Activated CD4-positive, alpha-beta T cell treated with anti-CD3 and anti-CD28 coated beads, Interleukin-2, amount 10 ng/mL, durations not matched to agents 7 days and 5 days (primary cell): ENCODE measurements at regions not wholly inside any gene's neighbourhood (a gene's known extent, or its start where the extent isn't known, plus 50 kb on each side); places are given as distances from the start of the nearest gene placed in this dataset.

Source experiments
- CTCF ChIA-PET: fragments of 350-600 bp; sonication (Branson Sonifier 250); formaldehyde crosslinking; loops from one replicate; lab custom pipeline; 2021; ENCODE audit warnings: antibody characterized with exemption; lab: Charles Lee
- POLR2A ChIA-PET: fragments of 350-600 bp; sonication (Branson Sonifier 250); formaldehyde crosslinking; loops from one replicate; lab custom pipeline; 2021; ENCODE audit warnings: antibody characterized with exemption; lab: Charles Lee
- DNase-seq: peaks from one replicate; pipeline ENCODE4 v3.0.0-alpha.2; 2020
- H3K27ac Mint-ChIP-seq: one replicate; pipeline ENCODE4 v1.8.0; 2021; ENCODE audit warnings: mild to moderate bottlenecking, moderate library complexity, mixed read lengths
- H3K27me3 Mint-ChIP-seq: one replicate; pipeline ENCODE4 v1.8.0; 2021; ENCODE audit warnings: mixed read lengths
- H3K36me3 Mint-ChIP-seq: one replicate; pipeline ENCODE4 v1.8.0; 2021; ENCODE audit warnings: low read depth, mixed read lengths
- H3K4me1 Mint-ChIP-seq: one replicate; pipeline ENCODE4 v1.8.0; 2021; ENCODE audit warnings: mixed read lengths
- H3K4me3 Mint-ChIP-seq: one replicate; pipeline ENCODE4 v1.8.0; 2021; ENCODE audit warnings: mild to moderate bottlenecking, moderate library complexity, mixed read lengths
- H3K9me3 Mint-ChIP-seq: one replicate; pipeline ENCODE4 v1.8.0; 2021; ENCODE audit warnings: mixed read lengths

DNA sequence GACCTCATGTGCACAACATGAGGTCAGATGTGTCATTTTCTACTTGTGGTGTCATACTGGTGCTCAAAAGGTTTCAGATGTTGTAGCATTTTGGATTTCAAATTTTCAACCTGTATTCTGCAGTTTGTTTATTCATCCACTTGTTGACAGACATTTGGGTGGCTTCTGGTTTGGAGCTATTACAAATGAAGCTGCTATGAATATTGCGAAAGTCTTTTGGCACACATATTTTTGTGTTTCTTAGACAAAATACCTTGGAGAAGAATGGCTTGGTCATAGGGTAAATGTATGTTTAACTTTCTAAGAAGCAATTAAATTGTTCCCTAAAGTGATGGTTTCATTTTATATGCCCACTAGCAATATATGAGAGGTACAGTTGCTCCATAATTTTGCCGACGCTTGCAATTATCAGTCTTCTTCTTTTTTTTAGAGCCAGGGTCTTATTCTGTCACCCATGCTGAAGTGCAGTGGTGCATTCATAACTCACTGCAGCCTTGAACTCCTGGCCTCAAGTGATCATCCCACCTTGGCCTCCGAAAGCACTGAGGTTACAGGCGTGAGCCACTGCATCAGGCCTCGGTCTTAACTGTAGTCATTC lies 70.7 kb upstream of the TRPC7 start:
- H3K4me1 Mint-ChIP-seq, result no peaks in the 10 kb centered on the region
- no peak for DNase-seq
- ChIA-PET POLR2A (no interaction called here), CTCF (no interaction called here)
- H3K27ac Mint-ChIP-seq, result no peak overlapping the region
- no peaks in the 10 kb centered on the region for H3K27me3 Mint-ChIP-seq
- no peaks in the 10 kb centered on the region for H3K36me3 Mint-ChIP-seq
- H3K4me3 Mint-ChIP-seq, result no peak overlapping the region
- no peaks in the 10 kb centered on the region for H3K9me3 Mint-ChIP-seq

DNA sequence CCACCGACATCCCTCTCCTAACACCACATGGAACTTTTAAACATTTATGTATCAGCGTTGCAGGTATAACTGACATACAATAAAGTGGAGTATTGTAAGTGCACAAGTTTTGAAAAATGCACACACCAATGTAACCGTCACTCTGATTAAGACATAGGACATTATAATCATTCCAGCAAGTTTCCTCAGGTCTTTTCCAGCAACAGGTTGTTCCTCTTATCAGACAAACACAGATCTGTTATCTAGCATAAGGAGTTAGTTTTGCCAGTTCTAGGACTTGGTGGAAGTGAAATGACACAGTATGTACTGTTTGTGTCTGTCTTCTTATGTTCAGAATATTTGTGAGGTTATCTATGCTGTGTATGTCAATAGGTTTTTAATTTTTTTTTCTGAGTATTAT lies 69.5 kb upstream of the TRPC7 start:
- H3K27me3 Mint-ChIP-seq, result no peaks in the 10 kb centered on the region
- ChIA-PET CTCF (no interaction called here), POLR2A (no interaction called here)
- no peaks in the 10 kb centered on the region for H3K36me3 Mint-ChIP-seq
- H3K4me3 Mint-ChIP-seq, result no peak overlapping the region
- no peaks in the 10 kb centered on the region for H3K4me1 Mint-ChIP-seq
- no peaks in the 10 kb centered on the region for H3K9me3 Mint-ChIP-seq
- no peak overlapping the region for H3K27ac Mint-ChIP-seq
- DNase-seq, result no peak

GRCh38 chr5:136432705-136433104 lies 67.4 kb upstream of the TRPC7 start:
- no peak for DNase-seq
- Mint-ChIP-seq H3K27ac (no peak overlapping the region), H3K4me1 (no peaks in the 10 kb centered on the region), H3K4me3 (no peak overlapping the region), H3K27me3 (no peaks in the 10 kb centered on the region), H3K9me3 (no peaks in the 10 kb centered on the region), H3K36me3 (no peaks in the 10 kb centered on the region)
- POLR2A ChIA-PET, result no interaction called here
- CTCF ChIA-PET, result interaction anchor here (1.1 kb wide), 1 partner anchor 16 kb away, joined by 3 read pairs; no protein-coding TSS in a partner anchor

- POLR2A ChIA-PET, result no interaction called here
- H3K36me3 Mint-ChIP-seq, result no peaks in the 10 kb centered on the region
- no peak overlapping the region for H3K27ac Mint-ChIP-seq
- no peak for DNase-seq
- no peaks in the 10 kb centered on the region for H3K27me3 Mint-ChIP-seq
- CTCF ChIA-PET, result no interaction called here
- no peaks in the 10 kb centered on the region for H3K4me1 Mint-ChIP-seq
- H3K9me3 Mint-ChIP-seq, result no peaks in the 10 kb centered on the region
- H3K4me3 Mint-ChIP-seq, result no peak overlapping the region
Observed at GRCh38 chr5:136430081-136430480, 64.7 kb upstream of the TRPC7 start.

GRCh38 chr5:136427426-136427825 lies 62.1 kb upstream of the TRPC7 start:
- Mint-ChIP-seq H3K27ac (no peak overlapping the region), H3K9me3 (no peaks in the 10 kb centered on the region), H3K36me3 (no peaks in the 10 kb centered on the region), H3K27me3 (no peaks in the 10 kb centered on the region), H3K4me3 (no peak overlapping the region), H3K4me1 (no peaks in the 10 kb centered on the region)
- ChIA-PET CTCF (no interaction called here), POLR2A (no interaction called here)
- DNase-seq, result no peak

DNA sequence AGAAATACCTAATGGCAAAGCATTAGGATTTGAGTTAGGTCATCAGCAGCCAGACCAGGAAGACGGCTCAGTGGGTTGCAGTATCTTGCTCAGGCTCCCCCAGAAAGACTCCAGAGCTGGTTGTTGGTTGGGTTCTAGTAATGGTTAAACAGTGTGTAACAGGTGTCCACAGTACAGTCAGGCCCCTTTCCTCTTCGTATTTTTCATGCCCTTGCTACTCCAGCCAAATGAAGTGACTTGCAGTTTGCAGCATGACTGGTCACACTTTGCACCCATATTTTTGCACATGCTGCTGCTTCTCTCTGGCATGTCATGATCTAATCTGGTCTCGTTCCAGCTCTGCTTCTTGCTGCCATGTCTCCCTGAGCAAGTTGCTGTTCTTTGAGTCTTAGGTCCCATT lies 60.6 kb upstream of the TRPC7 start:
- Mint-ChIP-seq H3K27me3 (no peaks in the 10 kb centered on the region), H3K4me3 (no peak overlapping the region), H3K36me3 (no peaks in the 10 kb centered on the region), H3K4me1 (no peaks in the 10 kb centered on the region), H3K27ac (no peak overlapping the region), H3K9me3 (no peaks in the 10 kb centered on the region)
- CTCF ChIA-PET, result no interaction called here
- DNase-seq, result no peak
- POLR2A ChIA-PET, result no interaction called here

GRCh38 chr5:136424835-136425584 lies 59.7 kb upstream of the TRPC7 start:
- Mint-ChIP-seq H3K27me3 (no peaks in the 10 kb centered on the region), H3K36me3 (no peaks in the 10 kb centered on the region), H3K4me3 (no peak overlapping the region), H3K27ac (no peak overlapping the region), H3K4me1 (no peaks in the 10 kb centered on the region), H3K9me3 (no peaks in the 10 kb centered on the region)
- CTCF ChIA-PET, result no interaction called here
- DNase-seq, result peak; percentile 53
- POLR2A ChIA-PET, result no interaction called here

DNA sequence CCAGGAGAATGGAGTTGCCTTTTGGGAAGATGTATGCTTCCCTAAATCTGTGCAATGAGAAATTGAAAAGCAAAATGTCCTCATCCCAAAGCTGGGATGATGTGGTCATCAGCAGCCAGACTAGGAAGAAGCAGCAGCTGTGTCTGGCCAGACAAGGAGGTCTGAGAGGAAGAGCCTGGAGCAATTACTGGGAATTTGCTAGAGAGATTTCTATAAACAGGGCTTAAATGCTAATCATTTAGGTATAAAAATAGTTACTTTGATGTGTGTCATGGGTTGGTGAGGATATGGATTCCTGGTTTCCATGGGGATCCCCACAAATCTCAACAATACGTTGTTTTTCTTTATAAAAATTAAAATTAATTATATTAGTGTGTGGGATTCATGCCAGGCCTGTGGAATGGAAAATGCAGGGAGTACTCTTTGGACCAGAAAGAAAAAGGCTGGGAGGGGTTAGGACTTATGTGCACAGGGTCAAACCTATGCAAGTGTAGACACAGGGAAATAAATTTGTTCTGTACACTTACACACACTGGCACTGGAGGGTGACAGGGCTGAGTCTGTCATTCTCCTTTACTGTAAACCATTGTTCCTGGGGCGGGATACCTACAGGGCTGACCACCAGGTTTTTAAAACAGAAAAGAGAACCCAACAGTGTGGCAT lies 58.7 kb upstream of the TRPC7 start:
- no peak overlapping the region for H3K27ac Mint-ChIP-seq
- no peaks in the 10 kb centered on the region for H3K27me3 Mint-ChIP-seq
- DNase-seq, result no peak
- ChIA-PET POLR2A (no interaction called here), CTCF (no interaction called here)
- H3K4me3 Mint-ChIP-seq, result no peak overlapping the region
- no peaks in the 10 kb centered on the region for H3K4me1 Mint-ChIP-seq
- H3K9me3 Mint-ChIP-seq, result no peaks in the 10 kb centered on the region
- no peaks in the 10 kb centered on the region for H3K36me3 Mint-ChIP-seq

GRCh38 chr5:136420168-136420898 lies 55.0 kb upstream of the TRPC7 start:
- no peak for DNase-seq
- Mint-ChIP-seq H3K27ac (no peak overlapping the region), H3K27me3 (no peaks in the 10 kb centered on the region), H3K4me1 (no peaks in the 10 kb centered on the region), H3K9me3 (no peaks in the 10 kb centered on the region), H3K4me3 (no peak overlapping the region), H3K36me3 (no peaks in the 10 kb centered on the region)
- CTCF ChIA-PET, result interaction anchor here (1.0 kb wide), 1 partner anchor 33 kb away, joined by 3 read pairs; no protein-coding TSS in a partner anchor
- POLR2A ChIA-PET, result no interaction called here

DNA sequence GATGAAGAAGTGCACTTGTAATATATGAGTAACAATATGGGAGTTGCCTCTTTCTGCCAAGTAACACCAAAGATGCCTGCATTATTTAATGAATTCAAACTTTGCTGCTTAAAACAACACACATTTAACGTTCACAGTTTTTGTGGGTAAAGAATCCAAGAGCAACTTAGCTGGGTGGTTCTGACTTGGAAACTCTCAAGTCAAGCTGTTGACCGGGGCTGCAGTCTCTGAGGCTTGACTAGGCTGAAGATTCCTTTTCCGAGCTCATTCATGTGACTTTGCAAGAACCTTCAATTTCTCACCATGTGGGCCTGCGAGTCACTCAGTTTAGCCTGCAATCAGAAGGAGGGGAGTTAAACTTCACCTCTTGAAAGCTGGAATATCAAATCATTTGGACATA lies 53.0 kb upstream of the TRPC7 start:
- POLR2A ChIA-PET, result no interaction called here
- H3K4me1 Mint-ChIP-seq, result no peaks in the 10 kb centered on the region
- no peak for DNase-seq
- H3K27ac Mint-ChIP-seq, result no peak overlapping the region
- no peaks in the 10 kb centered on the region for H3K9me3 Mint-ChIP-seq
- H3K36me3 Mint-ChIP-seq, result no peaks in the 10 kb centered on the region
- CTCF ChIA-PET, result no interaction called here
- H3K27me3 Mint-ChIP-seq, result no peaks in the 10 kb centered on the region
- no peak overlapping the region for H3K4me3 Mint-ChIP-seq
